Adrenal gland (tissue), 5 donors: ENCODE measurements at regions not wholly inside any gene's neighbourhood (a gene's known extent, or its start where the extent isn't known, plus 50 kb on each side); places are given as distances from the start of the nearest gene placed in this dataset.

Experiments
- CTCF ChIP-seq, 6 experiments: fragments of 450-650 bp in 4 of 6; fragments of 200-600 bp in 2 of 6; sonication (generic) in 1 of 6; IDR thresholded peaks; 1 replicate in 5 of 6; 2 replicates in 1 of 6; pipeline versions ENCODE4 v1.5.1 to v1.8.0; 2016 to 2021; ENCODE audit warnings: antibody characterized with exemption in 6 of 6, mild to moderate bottlenecking in 2 of 6, moderate library complexity in 1 of 6
- POLR2A ChIP-seq, 2 donors: fragments of 450-650 bp; IDR thresholded peaks; one replicate each; pipeline ENCODE4 v1.6.1; 2017; ENCODE audit warnings: antibody characterized with exemption in 2 of 2, mild to moderate bottlenecking in 2 of 2, moderate library complexity in 1 of 2
- donor health status: DM: no; HTN: no; CAD: no.

- TF ChIP-seq CTCF (IDR thresholded peaks at IDR 0.05) (no peak), POLR2A (IDR thresholded peaks at IDR 0.05) (no peak)
Measured at GRCh38 chrX:43474321-43474720, 181.8 kb upstream of the MAOA start.
